Spinal cord (tissue), 9 donors: ENCODE measurements at regions not wholly inside any gene's neighbourhood (a gene's known extent, or its start where the extent isn't known, plus 50 kb on each side); places are given as distances from the start of the nearest gene placed in this dataset.

Experiments
- DNase-seq, 6 donors: peaks; one replicate each; pipeline versions ENCODE4 v3.0.0 to v3.0.0-alpha.2; 2013 to 2015; ENCODE audit warnings: low spot score in 6 of 6, low read depth in 4 of 6
- H3K27ac ChIP-seq: one replicate; pipeline ENCODE4 v1.5.1; 2013; ENCODE audit warnings: low read depth, low read length, control low read depth
- H3K27me3 ChIP-seq: one replicate; pipeline ENCODE4 v1.6.1; 2013; ENCODE audit warnings: low read length; ENCODE audit not compliant: control insufficient read depth, insufficient read depth
- H3K36me3 ChIP-seq: one replicate; pipeline ENCODE4 v1.6.1; 2013; ENCODE audit warnings: low read length; ENCODE audit not compliant: control insufficient read depth, insufficient read depth
- H3K4me1 ChIP-seq: one replicate; pipeline ENCODE4 v1.6.1; 2013; ENCODE audit warnings: low read length; ENCODE audit not compliant: control insufficient read depth, insufficient read depth
- H3K4me3 ChIP-seq: one replicate; pipeline ENCODE4 v1.5.1; 2013; ENCODE audit warnings: low read depth, low read length, control low read depth
- H3K9me3 ChIP-seq: one replicate; pipeline ENCODE4 v1.6.1; 2013; ENCODE audit warnings: low read length; ENCODE audit not compliant: control insufficient read depth, insufficient read depth
- WGBS: methylation state at CpG from one replicate; pipeline ENCODE4 v1.1.5; 2013; ENCODE audit warnings: missing lambda C conversion rate; ENCODE audit not compliant: insufficient coverage; 5-methylcytosine and 5-hydroxymethylcytosine counted together
- donor health status: healthy.

- no CpG with 5 or more reads among the region's 1 CpG for WGBS
- Histone ChIP-seq H3K4me1 (no peaks in the 10 kb centered on the region), H3K27me3 (no peaks in the 10 kb centered on the region), H3K4me3 (no peak overlapping the region), H3K9me3 (no peaks in the 10 kb centered on the region), H3K27ac (no peak overlapping the region), H3K36me3 (no peaks in the 10 kb centered on the region)
- DNase-seq, result peak in 2 of 6 donors; percentile 52 to 60
These were observed 820.7 kb upstream of the TYRP1 start for GRCh38 chr9:11872471-11872870.

- Histone ChIP-seq H3K27me3 (no peaks in the 10 kb centered on the region), H3K27ac (no peak overlapping the region), H3K4me3 (no peak overlapping the region), H3K36me3 (no peaks in the 10 kb centered on the region), H3K4me1 (no peaks in the 10 kb centered on the region), H3K9me3 (no peaks in the 10 kb centered on the region)
- DNase-seq, result no peak
- 80% methylated on average over 1 of the region's 2 CpGs for WGBS
These were observed 818.8 kb upstream of the TYRP1 start for GRCh38 chr9:11874414-11874813.

DNA sequence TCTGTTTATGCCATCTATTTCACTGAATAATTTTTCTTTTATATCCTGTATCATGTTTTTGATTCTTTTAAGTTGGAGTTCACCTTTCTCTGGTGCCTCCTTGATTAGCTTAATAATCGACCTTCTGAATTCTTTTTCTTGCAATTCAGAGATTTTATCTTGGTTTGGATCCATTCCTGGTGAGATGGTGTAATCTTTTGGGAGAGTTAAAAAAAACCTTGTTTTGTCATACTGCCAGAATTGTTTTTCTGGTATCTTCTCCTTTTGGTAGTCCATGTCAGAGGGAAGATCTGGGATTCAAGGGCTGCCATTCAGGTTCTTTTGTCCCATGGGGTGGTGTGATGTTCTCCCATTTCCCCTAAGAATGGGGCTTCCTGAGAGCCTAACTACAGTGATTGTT lies 800.8 kb upstream of the TYRP1 start:
- 83% methylated on average over 1 of the region's 1 CpG for WGBS
- no peak for DNase-seq
- no peak overlapping the region for H3K27ac ChIP-seq

GRCh38 chr9:11893331-11893730 lies 799.9 kb upstream of the TYRP1 start:
- Histone ChIP-seq H3K27ac (no peak overlapping the region), H3K27me3 (no peaks in the 10 kb centered on the region), H3K36me3 (no peaks in the 10 kb centered on the region), H3K4me3 (no peak overlapping the region), H3K9me3 (no peaks in the 10 kb centered on the region), H3K4me1 (no peaks in the 10 kb centered on the region)
- no peak for DNase-seq

More for the DNA sequence above, 800.8 kb upstream of the TYRP1 start:
- Histone ChIP-seq H3K4me3 (no peak overlapping the region), H3K27me3 (no peaks in the 10 kb centered on the region), H3K4me1 (no peaks in the 10 kb centered on the region), H3K36me3 (no peaks in the 10 kb centered on the region), H3K9me3 (no peaks in the 10 kb centered on the region)

GRCh38 chr9:11894136-11894535 lies 799.0 kb upstream of the TYRP1 start:
- Histone ChIP-seq H3K9me3 (no peaks in the 10 kb centered on the region), H3K4me1 (no peaks in the 10 kb centered on the region), H3K27me3 (no peaks in the 10 kb centered on the region), H3K36me3 (no peaks in the 10 kb centered on the region), H3K27ac (no peak overlapping the region), H3K4me3 (no peak overlapping the region)
- WGBS, result 100% methylated on average over 1 of the region's 1 CpG
- peak in 1 of 6 donors; percentile 66 for DNase-seq

- no peaks in the 10 kb centered on the region for H3K4me1 ChIP-seq
- WGBS, result no CpG with 5 or more reads among the region's 1 CpG
- H3K36me3 ChIP-seq, result no peaks in the 10 kb centered on the region
- DNase-seq, result peak in 1 of 6 donors; percentile 38
- no peak overlapping the region for H3K4me3 ChIP-seq
- H3K9me3 ChIP-seq, result no peaks in the 10 kb centered on the region
- H3K27me3 ChIP-seq, result no peaks in the 10 kb centered on the region
- no peak overlapping the region for H3K27ac ChIP-seq
These were observed 790.6 kb upstream of the TYRP1 start for GRCh38 chr9:11902610-11903009.

DNA sequence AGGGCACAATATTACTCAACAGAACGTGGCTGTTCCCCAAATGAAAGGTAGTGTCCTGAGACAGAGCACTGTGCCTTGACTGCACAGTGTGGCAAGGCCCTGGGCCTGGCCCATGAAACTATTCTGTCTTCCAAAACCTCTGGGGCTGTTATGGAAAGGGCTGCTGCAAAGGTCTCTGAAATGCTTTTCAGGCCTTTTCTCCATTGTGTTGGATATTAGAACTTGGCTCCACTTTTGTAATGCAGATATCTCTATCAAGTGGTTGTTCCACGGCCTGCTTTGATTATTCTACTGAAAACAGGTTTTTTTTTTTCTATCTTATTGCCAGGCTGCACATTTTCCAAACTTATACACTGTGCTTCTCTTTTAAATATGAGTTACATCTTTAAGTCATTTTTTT lies 777.5 kb upstream of the TYRP1 start:
- Histone ChIP-seq H3K4me1 (no peaks in the 10 kb centered on the region), H3K36me3 (no peaks in the 10 kb centered on the region), H3K4me3 (no peak overlapping the region), H3K27me3 (no peaks in the 10 kb centered on the region), H3K9me3 (no peaks in the 10 kb centered on the region), H3K27ac (no peak overlapping the region)
- no peak for DNase-seq
- 57% methylated on average over 1 of the region's 2 CpGs for WGBS

- H3K36me3 ChIP-seq, result no peaks in the 10 kb centered on the region
- H3K27ac ChIP-seq, result no peak overlapping the region
- DNase-seq, result no peak
- H3K9me3 ChIP-seq, result no peaks in the 10 kb centered on the region
- no peaks in the 10 kb centered on the region for H3K4me1 ChIP-seq
- WGBS, result 97% methylated on average over 13 of the region's 17 CpGs
- H3K27me3 ChIP-seq, result no peaks in the 10 kb centered on the region
- no peak overlapping the region for H3K4me3 ChIP-seq
These were observed 764.3 kb upstream of the TYRP1 start for GRCh38 chr9:11928871-11929321.

DNA sequence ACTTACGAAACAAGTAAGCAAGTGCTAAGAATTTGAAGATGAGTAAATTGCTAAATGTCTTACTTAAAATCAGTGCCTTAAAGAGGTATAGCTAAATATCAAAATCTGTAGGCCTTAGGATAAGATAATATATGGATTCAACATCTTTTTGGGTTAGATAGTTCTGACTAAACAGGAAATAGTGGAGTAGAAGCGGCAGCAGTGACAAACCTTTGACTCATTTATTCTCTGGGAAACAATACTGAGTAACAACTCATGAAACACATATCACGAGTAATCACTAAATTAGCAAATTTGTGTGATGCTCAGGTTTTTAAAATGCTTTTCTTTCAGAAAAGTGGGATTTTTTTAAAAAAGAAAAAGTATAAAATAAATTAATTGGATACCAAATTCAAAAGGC lies 762.1 kb upstream of the TYRP1 start:
- Histone ChIP-seq H3K27ac (no peak overlapping the region), H3K4me3 (no peak overlapping the region), H3K9me3 (no peaks in the 10 kb centered on the region), H3K4me1 (no peaks in the 10 kb centered on the region), H3K36me3 (no peaks in the 10 kb centered on the region), H3K27me3 (no peaks in the 10 kb centered on the region)
- no CpG with 5 or more reads among the region's 3 CpGs for WGBS
- no peak for DNase-seq

GRCh38 chr9:11931751-11932150 lies 761.4 kb upstream of the TYRP1 start:
- no CpG with 5 or more reads among the region's 3 CpGs for WGBS
- Histone ChIP-seq H3K4me1 (no peaks in the 10 kb centered on the region), H3K36me3 (no peaks in the 10 kb centered on the region), H3K27me3 (no peaks in the 10 kb centered on the region), H3K4me3 (no peak overlapping the region), H3K27ac (no peak overlapping the region), H3K9me3 (no peaks in the 10 kb centered on the region)
- no peak for DNase-seq
